SK-N-MC (cell line): ENCODE measurements at regions not wholly inside any gene's neighbourhood (a gene's known extent, or its start where the extent isn't known, plus 50 kb on each side); places are given as distances from the start of the nearest gene placed in this dataset.

ENCODE experiments used
- DNase-seq: peaks from one replicate; pipeline ENCODE4 v3.0.0-alpha.2; 2011; ENCODE audit warnings: low read depth, low spot score
- H3K27ac ChIP-seq: fragments of 200-600 bp; sonication (generic); 2 replicates; pipeline ENCODE4 v1.5.1; 2016; ENCODE audit warnings: mixed run types
- H3K36me3 ChIP-seq: fragments of 200-600 bp; sonication (generic); 2 replicates; pipeline ENCODE4 v1.6.1; 2017; ENCODE audit warnings: antibody characterized with exemption, low read length, mixed read lengths; ENCODE audit not compliant: insufficient read depth
- H3K4me3 ChIP-seq: fragments of 200-600 bp; sonication (generic); 2 replicates; pipeline ENCODE4 v1.5.1; 2016
- H3K9ac ChIP-seq: fragments of 200-600 bp; sonication (generic); 2 replicates; pipeline ENCODE4 v1.8.0; 2017; ENCODE audit warnings: mixed run types, mixed read lengths; ENCODE audit not compliant: insufficient read length
- H3K9me3 ChIP-seq: fragments of 200-600 bp; sonication (generic); 2 replicates; pipeline ENCODE4 v1.6.1; 2017; ENCODE audit warnings: low read depth, mild to moderate bottlenecking, antibody characterized with exemption, low read length, moderate library complexity, mixed read lengths
- EZH2 ChIP-seq: fragments of 200-600 bp; sonication (generic); IDR thresholded peaks from one replicate; pipeline ENCODE4 v1.6.1; 2017; ENCODE audit warnings: antibody characterized with exemption
- FOXP2 ChIP-seq: optimal IDR thresholded peaks from 2 replicates; pipeline ENCODE3; 2011; ENCODE audit warnings: mild to moderate bottlenecking, moderate library complexity; ENCODE audit not compliant: insufficient read depth; ENCODE audit errors: extremely low read length, control extremely low read depth
- POLR2AphosphoS5 ChIP-seq: IDR thresholded peaks from 2 replicates; pipeline ENCODE4 v1.6.1; 2012; ENCODE audit warnings: mild to moderate bottlenecking, low read depth, low read length, borderline replicate concordance

- no peaks in the 10 kb centered on the region; the same call in 1 of the 2 replicates for H3K9me3 ChIP-seq
- H3K9ac ChIP-seq, result no peak overlapping the region
- no peak overlapping the region for H3K4me3 ChIP-seq
- H3K27ac ChIP-seq, result no peak overlapping the region
- H3K36me3 ChIP-seq, result no peaks in the 10 kb centered on the region
- TF ChIP-seq EZH2, result no peak
- no peak for TF ChIP-seq FOXP2
- TF ChIP-seq POLR2AphosphoS5, result no peak
- DNase-seq, result no peak
These were observed 49.9 kb upstream of the COL21A1 start for GRCh38 chr6:56297022-56297989.
